ENCODE measurements at regions not wholly inside any gene's neighbourhood (a gene's known extent, or its start where the extent isn't known, plus 50 kb on each side); places are given as distances from the start of the nearest gene placed in this dataset.
A peak's percentile ranks its signal among the peaks of the same experiment; 100 is the strongest.

DNA sequence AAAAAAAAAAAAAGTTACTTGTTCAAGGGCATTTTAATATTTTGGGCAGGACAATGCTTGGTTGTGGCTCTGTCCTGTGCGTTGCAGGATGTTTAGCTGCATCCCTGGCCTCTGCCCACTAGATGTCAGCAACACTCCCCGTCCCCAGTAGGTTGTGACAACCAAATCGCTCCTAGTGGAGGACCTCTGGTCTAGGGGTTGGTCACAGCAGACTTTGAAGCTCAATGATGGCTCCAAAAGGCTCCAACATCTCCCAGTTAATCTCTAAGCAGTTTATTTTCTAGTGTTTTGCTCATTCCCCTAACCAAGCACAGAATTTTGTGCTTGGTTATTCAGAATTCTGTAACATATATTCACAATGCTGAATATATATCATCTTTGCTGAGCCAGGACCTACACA is 67.0 kb downstream of the CHRNA1 start:
- TF ChIP-seq, protein P1, sequence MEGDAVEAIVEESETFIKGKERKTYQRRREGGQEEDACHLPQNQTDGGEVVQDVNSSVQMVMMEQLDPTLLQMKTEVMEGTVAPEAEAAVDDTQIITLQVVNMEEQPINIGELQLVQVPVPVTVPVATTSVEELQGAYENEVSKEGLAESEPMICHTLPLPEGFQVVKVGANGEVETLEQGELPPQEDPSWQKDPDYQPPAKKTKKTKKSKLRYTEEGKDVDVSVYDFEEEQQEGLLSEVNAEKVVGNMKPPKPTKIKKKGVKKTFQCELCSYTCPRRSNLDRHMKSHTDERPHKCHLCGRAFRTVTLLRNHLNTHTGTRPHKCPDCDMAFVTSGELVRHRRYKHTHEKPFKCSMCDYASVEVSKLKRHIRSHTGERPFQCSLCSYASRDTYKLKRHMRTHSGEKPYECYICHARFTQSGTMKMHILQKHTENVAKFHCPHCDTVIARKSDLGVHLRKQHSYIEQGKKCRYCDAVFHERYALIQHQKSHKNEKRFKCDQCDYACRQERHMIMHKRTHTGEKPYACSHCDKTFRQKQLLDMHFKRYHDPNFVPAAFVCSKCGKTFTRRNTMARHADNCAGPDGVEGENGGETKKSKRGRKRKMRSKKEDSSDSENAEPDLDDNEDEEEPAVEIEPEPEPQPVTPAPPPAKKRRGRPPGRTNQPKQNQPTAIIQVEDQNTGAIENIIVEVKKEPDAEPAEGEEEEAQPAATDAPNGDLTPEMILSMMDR (IDR thresholded peaks at IDR 0.05; ENCODE audit: unreplicated experiment), result peak; percentile 54
- peaks cover 4% of the 10 kb centered on the region for H3K36me3 Mint-ChIP-seq (ENCODE audit: low read depth, unreplicated experiment)
- H3K27me3 Mint-ChIP-seq (ENCODE audit: unreplicated experiment), result peaks cover 15% of the 10 kb centered on the region
- peaks cover 14% of the 10 kb centered on the region for H3K4me1 Mint-ChIP-seq (ENCODE audit: unreplicated experiment)
- H3K9me3 Mint-ChIP-seq (ENCODE audit: unreplicated experiment), result no peaks in the 10 kb centered on the region
- no peak overlapping the region for H3K27ac Mint-ChIP-seq (ENCODE audit: unreplicated experiment)
- H3K4me3 Mint-ChIP-seq (ENCODE audit: unreplicated experiment), result no peak overlapping the region
- DNase-seq (ENCODE audit: low spot score), result peak; percentile 68

GRCh38 chr2:174694920-174695319 is 69.4 kb downstream of the CHRNA1 start:
- no peaks in the 10 kb centered on the region for H3K9me3 Mint-ChIP-seq (ENCODE audit: unreplicated experiment)
- H3K4me1 Mint-ChIP-seq (ENCODE audit: unreplicated experiment), result peaks cover 25% of the 10 kb centered on the region
- H3K27ac Mint-ChIP-seq (ENCODE audit: unreplicated experiment), result no peak overlapping the region
- H3K27me3 Mint-ChIP-seq (ENCODE audit: unreplicated experiment), result peaks cover 17% of the 10 kb centered on the region
- TF ChIP-seq, protein P1 (IDR thresholded peaks at IDR 0.05; ENCODE audit: unreplicated experiment), result no peak
- H3K36me3 Mint-ChIP-seq (ENCODE audit: low read depth, unreplicated experiment), result peaks cover 4% of the 10 kb centered on the region
- DNase-seq (ENCODE audit: low spot score), result no peak
- H3K4me3 Mint-ChIP-seq (ENCODE audit: unreplicated experiment), result no peak overlapping the region

GRCh38 chr2:174694196-174694878 is 69.9 kb downstream of the CHRNA1 start:
- H3K4me1 Mint-ChIP-seq (ENCODE audit: unreplicated experiment), result peaks cover 31% of the 10 kb centered on the region
- H3K36me3 Mint-ChIP-seq (ENCODE audit: low read depth, unreplicated experiment), result peaks cover 4% of the 10 kb centered on the region
- no peak for DNase-seq (ENCODE audit: low spot score)
- H3K27ac Mint-ChIP-seq (ENCODE audit: unreplicated experiment), result no peak overlapping the region
- peaks cover 17% of the 10 kb centered on the region for H3K27me3 Mint-ChIP-seq (ENCODE audit: unreplicated experiment)
- TF ChIP-seq, protein P1 (IDR thresholded peaks at IDR 0.05; ENCODE audit: unreplicated experiment), result no peak
- no peaks in the 10 kb centered on the region for H3K9me3 Mint-ChIP-seq (ENCODE audit: unreplicated experiment)
- no peak overlapping the region for H3K4me3 Mint-ChIP-seq (ENCODE audit: unreplicated experiment)

DNA sequence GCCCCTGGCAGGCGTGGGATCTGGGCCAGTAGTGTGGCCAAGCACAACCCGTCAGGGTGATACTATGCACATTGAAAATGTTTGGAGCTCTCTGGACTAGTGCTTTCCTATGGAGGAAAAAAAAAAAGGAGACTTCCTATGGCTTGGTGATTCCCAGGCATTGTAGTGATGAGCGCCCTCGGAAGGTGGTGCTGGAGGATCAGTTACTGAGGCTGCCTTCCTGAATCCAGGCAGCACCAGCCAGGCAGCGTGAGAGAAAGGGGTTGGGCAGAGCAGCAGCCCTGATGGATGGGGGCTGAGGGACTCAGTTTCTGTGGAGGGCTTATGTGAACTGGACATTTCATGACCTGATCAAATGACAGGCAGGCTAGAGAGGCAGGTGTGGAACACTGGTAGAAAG is 70.9 kb downstream of the CHRNA1 start:
- TF ChIP-seq, protein P1 (IDR thresholded peaks at IDR 0.05; ENCODE audit: unreplicated experiment), result no peak
- Mint-ChIP-seq H3K9me3 (ENCODE audit: unreplicated experiment) (no peaks in the 10 kb centered on the region), H3K27me3 (ENCODE audit: unreplicated experiment) (peaks cover 17% of the 10 kb centered on the region), H3K4me3 (ENCODE audit: unreplicated experiment) (peak overlapping the region; percentile 71), H3K27ac (ENCODE audit: unreplicated experiment) (peak overlapping the region; percentile 2), H3K36me3 (ENCODE audit: low read depth, unreplicated experiment) (peaks cover 4% of the 10 kb centered on the region), H3K4me1 (ENCODE audit: unreplicated experiment) (peaks cover 39% of the 10 kb centered on the region)
- DNase-seq (ENCODE audit: low spot score), result no peak

DNA sequence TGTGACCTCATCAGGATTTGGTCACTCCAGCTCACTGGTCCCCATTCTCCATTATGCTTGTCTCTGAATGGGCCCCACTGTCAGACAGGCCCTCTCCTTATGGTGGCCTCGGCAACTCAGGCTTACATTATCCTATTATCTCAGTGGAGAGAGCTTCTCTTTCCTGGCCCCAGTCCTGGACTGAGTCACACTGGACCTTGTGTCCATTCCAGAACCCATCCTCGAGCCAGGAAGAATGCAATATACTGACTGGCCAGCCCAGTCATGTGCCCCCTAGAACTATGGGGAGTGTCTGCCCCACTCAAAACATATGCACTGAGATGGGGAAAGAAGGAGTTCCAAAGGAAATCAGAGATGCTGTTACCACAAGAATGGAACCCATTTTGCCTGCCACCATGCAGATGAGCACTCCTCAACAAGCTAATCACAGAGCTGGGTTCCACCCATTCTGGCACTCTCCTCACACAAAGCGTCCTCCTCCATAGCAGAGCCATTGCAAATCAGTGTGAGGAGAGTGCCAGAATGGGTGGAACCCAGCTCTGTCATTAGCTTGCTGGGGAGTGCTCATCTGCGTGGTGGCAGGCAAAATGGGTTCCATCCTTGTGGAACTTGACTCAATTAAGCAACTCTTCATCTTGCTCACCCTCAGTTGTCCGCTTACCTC is 71.9 kb downstream of the CHRNA1 start:
- H3K27ac Mint-ChIP-seq (ENCODE audit: unreplicated experiment), result no peak overlapping the region
- TF ChIP-seq, protein P1 (IDR thresholded peaks at IDR 0.05; ENCODE audit: unreplicated experiment), result no peak
- H3K4me1 Mint-ChIP-seq (ENCODE audit: unreplicated experiment), result peaks cover 47% of the 10 kb centered on the region
- no peak overlapping the region for H3K4me3 Mint-ChIP-seq (ENCODE audit: unreplicated experiment)
- H3K9me3 Mint-ChIP-seq (ENCODE audit: unreplicated experiment), result no peaks in the 10 kb centered on the region
- no peak for DNase-seq (ENCODE audit: low spot score)
- H3K27me3 Mint-ChIP-seq (ENCODE audit: unreplicated experiment), result peaks cover 17% of the 10 kb centered on the region
- peaks cover 4% of the 10 kb centered on the region for H3K36me3 Mint-ChIP-seq (ENCODE audit: low read depth, unreplicated experiment)
